ENCODE measurements at regions not wholly inside any gene's neighbourhood (a gene's known extent, or its start where the extent isn't known, plus 50 kb on each side); places are given as distances from the start of the nearest gene placed in this dataset.
A peak's percentile ranks its signal among the peaks of the same experiment; 100 is the strongest.
"Not testable (repeated sequence)": the region's sequence is repeated elsewhere in the genome, so short reads cannot be mapped to it uniquely, and the experiment has no call there.

DNA sequence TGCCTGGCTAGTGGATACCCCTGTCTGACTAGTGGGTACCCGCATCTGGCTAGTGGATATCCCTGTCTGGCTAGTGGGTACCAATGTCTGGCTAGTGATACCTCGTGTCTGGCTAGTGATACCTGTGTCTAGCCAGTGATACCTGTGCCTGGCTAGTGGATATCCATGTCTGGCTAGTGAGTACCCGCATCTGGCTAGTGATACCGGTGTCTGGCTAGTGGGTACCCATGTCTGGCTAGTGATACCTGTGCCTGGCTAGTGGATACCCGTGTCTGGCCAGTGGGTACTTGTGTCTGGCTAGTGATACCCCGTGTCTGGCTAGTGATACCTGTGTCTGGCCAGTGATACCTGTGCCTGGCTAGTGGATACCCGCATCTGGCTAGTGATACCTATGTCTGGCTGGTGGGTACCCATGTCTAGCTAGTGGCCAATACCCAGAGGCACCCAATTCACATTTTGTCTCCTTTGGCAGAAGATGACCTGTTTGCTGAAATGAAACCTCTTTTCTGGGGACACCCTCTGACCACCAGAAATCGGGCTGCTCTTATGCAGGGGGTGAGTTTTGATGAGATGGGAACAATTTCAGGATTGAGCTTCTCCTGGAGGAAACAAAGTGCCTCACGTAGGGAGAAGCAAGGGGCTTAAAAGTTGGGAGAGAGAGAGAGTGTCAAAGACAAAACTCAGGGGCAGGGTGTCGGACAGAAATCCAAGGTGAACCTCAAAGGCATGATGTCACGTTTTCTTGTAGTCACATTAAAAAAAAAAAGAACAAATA, 63.4 kb downstream of the SMIM38 start:
- DNase-seq (ENCODE audit: low read depth, low spot score): no peak
- no peak overlapping the region for H3K27ac ChIP-seq

DNA sequence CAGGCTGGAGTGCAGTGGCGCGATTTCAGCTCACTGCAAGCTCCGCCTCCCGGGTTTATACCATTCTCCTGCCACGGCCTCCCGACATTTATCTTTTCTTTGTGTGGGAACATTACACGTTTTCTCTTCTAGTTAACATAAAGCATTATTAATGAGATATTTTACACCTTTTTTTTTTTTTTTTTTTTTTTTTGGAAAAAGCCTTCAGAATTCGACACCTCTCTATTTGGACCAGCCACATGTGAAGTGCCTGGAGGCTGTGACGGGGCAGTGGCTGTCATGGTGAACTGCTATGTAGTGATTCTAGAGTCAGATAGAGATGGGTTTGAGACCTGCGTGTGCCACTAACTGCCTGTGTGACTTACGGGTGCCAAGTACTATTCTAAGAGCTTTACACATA, 64.3 kb downstream of the SMIM38 start:
- no peak overlapping the region for H3K27ac ChIP-seq
- no peak for DNase-seq (ENCODE audit: low read depth, low spot score)

DNA sequence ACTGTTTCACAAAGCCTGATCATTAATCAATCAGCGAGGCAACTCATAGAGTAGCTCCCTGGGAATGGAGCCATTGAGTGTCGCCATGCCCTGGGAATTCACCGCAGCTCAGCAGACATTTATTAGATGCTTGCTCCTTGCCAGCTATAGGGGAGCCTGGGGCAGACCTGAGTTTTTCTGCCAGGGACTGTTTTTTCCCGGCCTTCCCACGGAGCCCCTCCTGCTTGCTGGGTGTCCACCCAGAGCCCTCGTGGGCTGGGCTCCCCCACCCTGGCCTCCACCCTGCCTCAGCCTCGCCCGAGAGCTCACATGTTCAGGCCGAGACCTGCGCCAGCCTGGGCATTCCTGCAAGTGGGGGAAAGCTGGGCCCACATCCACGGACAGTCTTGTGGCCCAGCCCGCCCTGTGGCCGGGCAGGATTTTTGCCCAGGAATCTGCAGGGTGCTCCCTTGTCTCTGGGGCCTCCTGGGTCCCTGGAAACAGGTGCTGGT, 64.9 kb downstream of the SMIM38 start:
- DNase-seq (ENCODE audit: low read depth, low spot score): peak; percentile 8
- H3K27ac ChIP-seq: no peak overlapping the region

DNA sequence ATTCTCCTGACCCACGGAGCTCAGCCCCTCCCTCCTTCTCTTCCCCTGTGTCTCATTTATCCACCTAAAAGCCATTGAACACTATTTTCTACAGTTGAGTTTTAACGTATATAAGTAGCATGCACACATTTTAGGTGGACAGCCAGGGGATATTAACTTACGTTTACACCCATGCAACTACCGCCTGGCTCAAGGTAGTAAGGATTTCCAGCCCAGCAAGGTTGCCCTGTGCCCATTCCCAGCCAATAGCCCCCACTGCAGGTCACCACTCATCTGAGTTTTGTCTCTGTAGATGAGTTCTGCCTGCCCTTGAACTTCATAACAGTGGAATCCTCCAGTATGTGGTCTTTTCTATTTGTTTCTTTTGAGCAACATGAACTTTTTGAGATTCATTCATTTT, 65.4 kb downstream of the SMIM38 start:
- H3K27ac ChIP-seq: no peak overlapping the region
- DNase-seq (ENCODE audit: low read depth, low spot score): no peak

DNA sequence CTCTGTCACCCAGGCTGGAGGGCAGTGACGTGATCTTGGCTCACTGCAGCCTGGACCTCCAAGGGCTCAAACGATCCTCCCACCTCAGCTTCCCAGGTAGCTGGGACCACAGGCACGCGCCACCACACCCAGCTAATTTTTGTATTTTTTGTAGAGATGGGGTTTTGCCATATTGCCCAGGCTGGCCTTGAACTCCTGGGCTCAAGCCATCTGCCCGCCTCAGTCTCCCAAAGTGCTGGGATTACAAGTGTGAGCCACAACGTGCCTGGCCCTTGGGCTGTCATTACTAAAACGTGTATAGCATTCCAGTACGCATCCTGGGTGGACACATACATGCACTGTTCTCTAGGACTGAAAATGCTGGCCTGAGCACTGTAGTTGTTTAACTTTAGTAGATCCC, 65.9 kb downstream of the SMIM38 start:
- not testable (repeated sequence) for DNase-seq (ENCODE audit: low read depth, low spot score); H3K27ac ChIP-seq

DNA sequence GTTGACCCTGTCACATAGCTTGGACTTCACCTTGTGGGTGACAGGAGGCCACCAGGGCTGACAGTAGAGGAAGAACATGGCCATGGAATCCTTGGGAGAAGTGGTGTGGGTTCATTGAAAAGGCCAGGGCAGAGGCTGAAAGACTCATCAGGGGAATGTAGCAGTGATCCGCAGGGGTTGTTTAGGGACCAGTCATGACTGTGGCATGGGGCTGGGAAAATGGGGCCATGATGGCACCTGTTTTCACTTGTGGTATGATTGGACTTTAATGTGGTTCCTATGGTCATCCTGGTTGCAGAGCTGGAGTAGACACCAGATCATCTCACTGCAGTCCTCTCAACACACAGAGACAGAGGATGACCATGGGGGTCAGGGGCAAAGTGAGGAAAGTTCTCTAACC, 66.7 kb upstream of the MYEOV start:
- H3K27ac ChIP-seq: no peak overlapping the region
- DNase-seq (ENCODE audit: low read depth, low spot score): no peak

DNA sequence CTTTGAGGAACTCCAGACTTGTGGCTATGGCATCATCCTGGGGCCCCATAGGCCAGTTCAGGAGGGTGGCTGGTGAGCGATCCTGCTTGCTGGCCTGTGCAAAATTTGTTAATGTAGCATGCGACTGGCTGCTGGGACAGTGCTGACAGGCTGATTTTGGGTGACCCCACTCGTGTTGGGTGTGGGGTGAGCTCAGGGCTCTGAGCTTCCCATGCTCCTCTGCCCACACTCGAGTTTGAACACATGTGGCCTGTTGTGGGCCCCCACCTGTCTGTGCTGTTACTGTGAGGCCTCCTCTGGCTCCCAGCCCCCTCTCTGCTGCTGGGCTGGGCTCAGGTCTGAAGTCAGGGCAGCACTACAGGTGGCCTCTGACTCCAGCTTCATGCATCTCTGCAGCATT, 64.4 kb upstream of the MYEOV start:
- H3K27ac ChIP-seq: no peak overlapping the region
- DNase-seq (ENCODE audit: low read depth, low spot score): no peak

DNA sequence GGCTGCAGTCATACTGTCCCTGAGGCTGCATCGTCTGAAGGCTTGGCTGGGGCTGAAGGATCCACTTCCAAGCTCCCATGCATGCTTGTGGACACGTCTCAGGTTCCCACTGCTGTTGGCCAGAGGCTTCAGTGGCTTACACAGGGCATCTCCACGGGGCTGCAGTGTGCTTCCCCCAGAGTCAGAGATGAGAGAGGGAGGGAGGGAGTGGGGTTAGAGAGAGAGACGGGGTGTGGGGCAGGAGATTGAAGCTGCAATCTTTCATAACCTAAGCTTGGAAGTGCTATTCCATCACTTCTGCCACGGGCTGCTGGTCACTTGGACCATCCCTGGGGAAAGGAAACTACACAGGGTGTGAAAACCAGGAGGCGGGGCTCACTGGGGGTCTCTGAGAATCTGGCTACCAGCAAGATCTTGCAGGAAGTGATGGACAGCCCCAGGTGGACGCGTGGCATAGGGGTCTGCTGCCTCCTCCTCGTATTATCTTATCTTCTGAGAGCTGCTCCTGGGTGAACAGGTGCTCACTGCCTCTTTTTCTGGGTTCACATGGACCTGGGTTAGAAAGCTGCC, 63.0 kb upstream of the MYEOV start:
- no peak for DNase-seq (ENCODE audit: low read depth, low spot score)
- H3K27ac ChIP-seq: no peak overlapping the region

DNA sequence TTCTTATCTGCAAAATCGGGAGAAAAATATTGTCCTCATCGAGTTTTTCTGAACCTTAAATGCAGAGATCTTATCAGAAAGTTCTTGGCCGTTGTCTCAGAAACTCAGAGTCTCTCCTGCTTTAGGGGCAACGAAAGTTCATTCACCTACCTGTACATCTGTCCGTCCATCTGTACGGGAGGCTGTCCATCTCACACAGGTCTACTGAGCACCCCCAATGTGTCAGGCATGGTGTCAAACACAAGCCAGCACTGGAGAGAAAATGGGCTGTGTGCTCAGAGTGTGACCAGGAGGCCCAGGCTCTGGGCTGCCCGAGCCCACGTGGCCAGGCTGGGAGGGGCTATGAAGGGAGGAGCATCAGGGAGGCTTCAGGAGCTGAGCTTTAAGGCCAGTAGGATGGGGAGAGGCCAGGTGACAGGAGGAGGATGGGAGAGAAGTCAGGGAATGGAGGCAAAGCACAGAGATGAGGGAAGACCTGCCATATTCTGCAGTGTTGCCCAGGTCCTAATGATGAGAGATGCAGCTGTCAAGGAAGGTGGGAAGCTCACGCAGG, 62.4 kb upstream of the MYEOV start:
- no peak overlapping the region for H3K27ac ChIP-seq
- DNase-seq (ENCODE audit: low read depth, low spot score): no peak

DNA sequence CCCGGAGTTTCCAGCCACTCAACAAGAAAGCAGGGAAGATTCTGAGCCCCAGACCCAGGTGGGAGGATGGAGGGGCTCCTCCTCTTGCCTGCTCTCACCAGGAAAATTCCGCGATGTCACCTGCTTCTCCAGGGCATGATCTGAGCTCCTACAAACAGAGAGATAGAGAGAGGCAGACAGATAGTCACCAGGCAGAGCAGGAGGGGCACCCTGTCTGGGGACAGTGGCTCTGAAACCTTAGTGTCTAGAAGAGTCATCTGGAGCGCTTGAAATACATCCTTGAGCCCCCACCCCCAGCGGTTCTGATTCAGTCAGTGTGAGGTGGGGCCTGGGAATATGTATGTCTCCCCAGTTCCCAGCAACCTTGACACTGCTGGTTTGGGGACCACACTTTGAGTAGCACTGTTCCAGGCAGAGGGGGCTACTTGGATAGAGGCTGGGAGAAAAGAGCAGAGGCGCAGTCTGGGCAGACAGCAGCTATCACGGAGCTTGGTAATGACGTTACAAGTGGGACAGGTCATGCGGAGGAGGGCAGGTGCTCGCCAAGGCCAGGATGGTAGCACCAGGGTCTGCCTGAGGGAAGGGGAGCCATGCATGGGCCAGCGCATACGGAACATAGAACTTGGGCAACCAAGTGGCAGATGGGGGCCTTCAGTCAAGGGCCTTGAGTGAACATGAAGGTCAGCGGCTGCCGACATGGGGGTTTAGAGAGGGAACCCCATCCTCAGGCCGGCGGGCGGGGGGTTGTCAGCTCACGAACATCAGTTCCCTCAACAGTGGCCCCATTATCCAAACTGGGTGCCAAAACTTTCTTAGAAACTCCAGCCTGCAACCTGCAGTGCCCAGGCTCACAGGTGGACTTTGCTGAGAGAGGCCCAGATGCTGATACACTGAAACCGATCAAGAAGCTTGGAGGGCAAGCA, 60.9 kb upstream of the MYEOV start:
- no peak overlapping the region for H3K27ac ChIP-seq
- no peak for DNase-seq (ENCODE audit: low read depth, low spot score)

DNA sequence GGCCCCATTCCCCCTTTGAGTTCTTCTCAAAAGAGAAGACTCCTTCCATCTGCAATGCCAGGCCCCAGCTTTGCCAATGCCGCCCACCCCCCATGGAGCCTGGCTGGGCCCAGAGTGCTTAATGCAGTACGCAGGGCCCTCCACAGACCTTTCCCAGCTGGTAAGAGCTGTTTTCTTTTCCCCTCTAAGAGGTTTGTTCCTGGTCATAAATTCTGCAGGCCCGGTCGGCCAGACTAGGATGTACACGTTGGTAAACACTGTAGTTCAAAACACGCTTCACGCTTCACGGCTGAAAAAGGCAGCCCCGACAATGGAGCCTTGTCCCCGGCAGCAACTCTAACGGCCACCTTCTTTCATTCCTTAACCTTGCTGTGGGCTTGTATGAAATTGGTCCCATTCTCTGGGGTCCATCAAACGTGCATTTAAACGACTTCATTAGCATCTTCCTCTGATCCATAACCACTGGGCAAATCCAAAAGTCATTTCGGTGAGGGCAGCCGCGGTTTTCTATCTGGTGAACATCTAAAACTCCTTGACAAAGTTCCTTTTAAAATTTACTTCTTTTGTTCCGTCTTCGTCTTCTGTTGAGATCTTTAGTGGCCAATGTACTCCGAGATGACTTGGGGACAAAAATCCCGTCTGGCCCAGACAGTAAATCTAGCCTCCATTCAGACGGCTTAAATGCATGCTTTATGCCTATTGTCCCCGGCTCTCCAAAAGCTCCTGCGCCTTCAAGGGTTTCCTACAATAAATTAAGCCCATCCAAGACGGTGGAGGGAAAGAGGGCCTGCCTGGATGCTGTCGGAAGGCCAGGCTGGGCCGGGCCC, 60.0 kb upstream of the MYEOV start:
- H3K27ac ChIP-seq: no peak overlapping the region
- DNase-seq (ENCODE audit: low read depth, low spot score): no peak

DNA sequence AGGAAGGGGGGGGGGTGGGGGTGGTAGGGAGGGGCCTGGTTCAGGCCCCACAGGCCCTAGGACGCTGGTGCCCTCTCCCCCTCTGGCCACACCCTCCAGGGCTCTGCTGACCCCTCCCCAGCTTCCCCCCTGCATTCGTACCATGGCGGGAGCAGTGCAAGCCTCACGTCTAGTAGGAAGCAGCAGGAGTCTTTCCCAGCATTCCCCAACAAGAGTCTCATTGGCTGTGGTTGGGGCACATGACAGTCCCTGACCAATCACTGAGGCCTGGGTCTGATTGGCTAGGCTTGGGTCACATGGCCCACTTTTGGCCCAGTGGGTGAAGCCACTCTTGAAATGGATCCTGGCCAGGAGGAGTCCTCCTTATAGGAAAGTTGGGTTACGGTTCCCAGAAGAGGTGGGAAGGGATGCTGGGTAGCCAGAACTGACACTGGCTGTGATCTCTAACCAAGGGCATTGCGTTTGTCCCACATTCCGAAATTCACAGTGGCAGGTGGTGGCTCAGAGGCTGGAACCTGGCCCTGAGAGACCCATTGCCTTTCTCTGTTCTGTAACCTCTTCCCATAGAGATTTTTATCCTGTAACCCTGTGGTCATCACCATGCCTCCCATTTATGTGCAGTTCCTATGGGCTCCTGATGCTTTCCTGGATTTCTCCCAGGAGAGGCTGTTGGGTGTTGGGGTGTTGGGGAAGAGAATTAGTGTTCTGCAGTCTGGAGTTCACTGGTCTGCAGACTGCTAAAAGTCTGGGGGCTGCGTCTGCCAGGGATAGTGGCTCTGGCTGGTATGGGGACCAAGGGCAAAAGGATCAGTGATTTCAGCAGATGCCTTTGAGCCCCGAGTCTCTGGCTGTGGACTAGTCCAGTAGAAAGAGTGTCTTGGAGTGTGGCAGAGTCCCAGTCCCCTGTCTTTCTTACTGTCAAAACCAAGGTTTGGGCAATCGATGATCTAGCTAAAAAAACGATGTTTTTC, 58.9 kb upstream of the MYEOV start:
- no peak overlapping the region for H3K27ac ChIP-seq
- no peak for DNase-seq (ENCODE audit: low read depth, low spot score)

DNA sequence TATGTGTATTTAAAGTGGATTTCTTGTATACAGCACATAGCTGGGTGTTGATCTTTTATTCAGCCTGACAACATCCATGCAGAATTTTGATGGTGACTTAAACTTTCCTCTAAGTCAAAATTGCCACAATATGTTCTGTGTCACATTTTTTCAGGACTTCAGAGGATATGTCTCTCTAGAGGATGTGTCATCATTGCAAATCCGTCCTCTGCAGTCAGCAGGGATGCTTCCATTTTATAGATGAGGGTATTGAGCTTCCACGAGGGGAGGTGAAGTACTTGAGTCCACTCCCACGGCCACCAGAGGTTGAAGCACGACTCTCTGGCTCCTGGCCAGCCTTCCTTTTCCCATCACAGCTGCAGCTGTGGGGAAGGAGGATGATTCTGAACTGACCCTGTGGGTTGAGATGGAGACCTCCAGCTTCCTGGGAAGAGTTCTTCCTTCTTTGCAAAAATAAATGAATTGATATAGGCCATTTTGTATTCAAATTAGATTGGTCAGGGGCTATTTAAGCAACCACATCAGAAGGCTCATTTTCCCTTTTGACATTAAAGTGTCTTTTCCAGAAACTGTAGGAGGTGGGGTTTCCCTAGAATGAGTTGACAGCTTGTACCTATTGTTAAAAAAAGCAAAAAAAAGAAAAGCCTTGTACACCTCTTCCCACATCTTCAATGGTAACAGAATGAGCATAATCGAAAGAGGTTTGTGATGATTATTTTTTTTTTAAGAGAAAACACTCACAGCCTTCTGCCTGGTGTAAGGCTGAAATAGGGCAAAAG, 55.2 kb upstream of the MYEOV start:
- no peak for DNase-seq (ENCODE audit: low read depth, low spot score)
- H3K27ac ChIP-seq: no peak overlapping the region

DNA sequence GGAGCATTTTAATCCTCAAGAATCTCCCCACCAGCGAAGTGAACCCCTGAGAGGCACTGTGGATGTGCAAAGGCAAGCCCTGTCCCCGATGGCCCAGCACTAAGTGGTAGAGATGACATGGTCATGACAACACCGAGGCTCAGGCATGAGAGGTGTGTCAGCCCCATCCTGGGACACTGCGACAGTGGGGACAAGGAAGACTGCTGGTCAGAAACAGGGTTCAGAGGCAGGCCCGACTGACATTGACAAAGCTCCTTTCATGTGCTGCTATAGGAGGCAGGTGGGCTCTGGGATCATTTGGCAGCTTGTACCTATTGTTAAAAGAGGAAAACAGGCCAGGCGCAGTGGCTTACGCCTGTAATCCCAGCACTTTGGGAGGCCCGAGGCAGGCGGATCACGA, 54.3 kb upstream of the MYEOV start:
- no peak overlapping the region for H3K27ac ChIP-seq
- DNase-seq (ENCODE audit: low read depth, low spot score): no peak

DNA sequence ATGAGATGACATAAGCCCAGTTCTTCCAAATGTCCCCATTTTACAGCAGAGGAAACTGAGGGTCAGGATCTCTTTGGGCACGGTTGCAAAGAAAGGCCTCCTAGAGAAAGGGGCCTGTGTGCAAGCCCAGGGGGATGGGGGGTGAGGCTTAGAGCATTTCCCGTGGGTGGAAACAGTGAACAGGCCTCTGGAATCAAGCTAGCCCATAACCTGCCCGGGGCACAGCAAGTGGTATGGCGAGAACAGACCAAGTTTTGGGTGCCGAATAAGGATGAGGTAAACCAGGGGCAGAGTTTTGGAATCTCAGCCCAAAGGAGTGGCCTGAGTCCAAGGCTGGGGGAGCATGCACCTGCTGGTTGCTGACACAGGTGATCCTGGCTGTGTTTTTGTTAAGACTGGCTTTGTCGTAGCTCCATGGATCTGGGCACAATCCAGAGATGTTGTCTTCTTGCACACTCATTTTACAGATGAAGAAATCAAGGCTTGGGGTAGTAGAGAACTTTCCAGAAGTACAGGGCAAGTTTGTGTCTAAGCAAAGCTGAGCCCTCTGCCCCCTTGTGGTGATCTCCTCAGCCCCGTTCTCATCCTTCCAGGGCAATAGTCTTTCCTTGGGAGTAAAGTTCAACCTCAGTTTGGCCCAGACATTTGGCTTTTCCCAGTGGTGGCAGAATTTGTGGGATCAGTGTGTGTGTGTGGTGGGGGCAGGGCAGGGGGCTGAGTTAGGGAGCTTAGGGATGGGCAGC, 53.5 kb upstream of the MYEOV start:
- H3K27ac ChIP-seq: no peak overlapping the region
- DNase-seq (ENCODE audit: low read depth, low spot score): no peak

DNA sequence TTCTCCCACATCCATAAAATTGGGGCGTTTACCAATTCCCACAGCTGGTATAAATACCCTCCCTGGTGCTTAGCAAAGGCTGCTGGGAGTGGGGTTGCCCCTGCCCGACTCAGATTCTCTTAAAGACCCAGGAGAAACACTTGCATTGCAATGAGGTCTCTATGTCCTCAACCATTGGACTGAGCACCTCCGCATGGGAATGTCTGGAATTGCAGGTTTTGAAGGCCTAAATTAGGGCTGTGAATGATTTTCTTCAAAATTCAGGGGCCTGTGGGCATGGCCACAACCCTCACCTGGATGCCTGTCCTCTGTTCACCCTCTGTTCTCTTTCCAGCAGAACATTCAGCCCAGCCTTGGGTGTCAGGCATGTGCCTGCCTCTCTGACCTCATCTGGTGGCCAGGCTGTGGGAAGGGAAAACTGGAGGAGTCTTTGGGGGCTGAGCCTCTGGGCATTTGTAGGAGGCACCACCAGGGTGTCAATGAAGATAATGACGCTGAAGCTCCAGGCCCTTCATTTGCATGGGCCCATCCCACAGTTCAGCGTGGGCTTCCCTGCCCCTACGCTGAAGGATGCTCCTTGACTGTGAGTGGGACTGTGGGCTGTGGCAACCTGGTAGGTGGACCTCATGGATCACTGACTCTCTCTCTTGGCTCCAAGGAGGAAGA, 52.7 kb upstream of the MYEOV start:
- H3K27ac ChIP-seq: no peak overlapping the region
- no peak for DNase-seq (ENCODE audit: low read depth, low spot score)

DNA sequence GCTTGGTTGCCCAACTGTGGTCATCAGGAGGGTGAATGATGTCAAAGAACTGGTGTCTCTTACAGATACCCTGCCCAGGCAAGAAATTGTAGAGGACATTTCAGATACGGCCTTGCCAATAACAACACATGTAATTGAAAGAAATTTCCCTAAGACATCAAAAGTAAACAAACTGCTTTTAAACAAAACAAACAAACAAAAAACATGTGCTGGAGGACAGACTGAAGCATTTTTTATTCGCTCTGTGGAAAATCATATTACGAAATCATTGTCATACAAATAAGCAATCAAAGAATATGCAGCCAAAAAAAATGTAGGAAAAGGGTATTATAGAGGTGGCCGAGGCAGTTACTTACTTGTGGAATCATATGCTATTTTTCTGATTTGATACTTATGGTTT, 52.1 kb upstream of the MYEOV start:
- no peak overlapping the region for H3K27ac ChIP-seq
- DNase-seq (ENCODE audit: low read depth, low spot score): no peak
